ENCODE measurements at regions not wholly inside any gene's neighbourhood (a gene's known extent, or its start where the extent isn't known, plus 50 kb on each side); places are given as distances from the start of the nearest gene placed in this dataset.

- intact Hi-C loops (cut with micrococcal nuclease), result no loop called here
- no peak overlapping the region for H3K4me3 Mint-ChIP-seq
- no peaks in the 10 kb centered on the region for H3K4me1 ChIP-seq (ENCODE audit: control insufficient read depth, insufficient read depth, low read length)
- no peaks in the 10 kb centered on the region for H3K27me3 ChIP-seq (ENCODE audit: control insufficient read depth, insufficient read depth, low read length)
- no peaks in the 10 kb centered on the region for H3K36me3 ChIP-seq (ENCODE audit: control insufficient read depth, insufficient read depth, low read length)
- peaks cover 21 to 58% of the 10 kb centered on the region in 2 donors for H3K27me3 Mint-ChIP-seq (ENCODE audit: low read depth in 2 of 2)
- H3K27ac Mint-ChIP-seq, result no peak overlapping the region
- H3K9me3 ChIP-seq (ENCODE audit: control insufficient read depth, insufficient read depth, low read length), result peaks cover 3% of the 10 kb centered on the region
- TF ChIP-seq CTCF (IDR thresholded peaks at IDR 0.05), result no peak
- no peaks in the 10 kb centered on the region for H3K36me3 Mint-ChIP-seq
- no peak overlapping the region for H3K27ac ChIP-seq (ENCODE audit: low read length)
- WGBS (ENCODE audit: insufficient coverage), result 70% methylated on average over 9 of the region's 11 CpGs
- no peak overlapping the region for H3K4me3 ChIP-seq (ENCODE audit: low read length)
- H3K4me1 Mint-ChIP-seq, result no peaks in the 10 kb centered on the region
- DNase-seq, result no peak
- no peak for ATAC-seq
- H3K9me3 Mint-ChIP-seq, result peaks cover 0 to 2% of the 10 kb centered on the region in 2 donors
Measured at GRCh38 chr11:116533186-116533825, 239.5 kb downstream of the BUD13 start.

GRCh38 chr11:116532066-116532465 is 240.7 kb downstream of the BUD13 start:
- 79% methylated on average over 8 of the region's 8 CpGs for WGBS (ENCODE audit: insufficient coverage)
- H3K27me3 ChIP-seq (ENCODE audit: control insufficient read depth, insufficient read depth, low read length), result no peaks in the 10 kb centered on the region
- no peaks in the 10 kb centered on the region for H3K36me3 Mint-ChIP-seq
- H3K9me3 Mint-ChIP-seq, result peaks cover 0 to 2% of the 10 kb centered on the region in 2 donors
- no peak overlapping the region for H3K27ac Mint-ChIP-seq
- TF ChIP-seq CTCF (IDR thresholded peaks at IDR 0.05), result no peak
- intact Hi-C loops (cut with micrococcal nuclease), result no loop called here
- no peak overlapping the region for H3K4me3 Mint-ChIP-seq
- peaks cover 3% of the 10 kb centered on the region for H3K9me3 ChIP-seq (ENCODE audit: control insufficient read depth, insufficient read depth, low read length)
- H3K4me1 Mint-ChIP-seq, result no peaks in the 10 kb centered on the region
- no peak for DNase-seq
- ATAC-seq, result no peak
- no peaks in the 10 kb centered on the region for H3K36me3 ChIP-seq (ENCODE audit: control insufficient read depth, insufficient read depth, low read length)
- peaks cover 21 to 54% of the 10 kb centered on the region in 2 donors for H3K27me3 Mint-ChIP-seq (ENCODE audit: low read depth in 2 of 2)
- no peaks in the 10 kb centered on the region for H3K4me1 ChIP-seq (ENCODE audit: control insufficient read depth, insufficient read depth, low read length)
- H3K27ac ChIP-seq (ENCODE audit: low read length), result no peak overlapping the region
- no peak overlapping the region for H3K4me3 ChIP-seq (ENCODE audit: low read length)

GRCh38 chr11:116530705-116531104 is 242.1 kb downstream of the BUD13 start:
- 93% methylated on average over 2 of the region's 2 CpGs for WGBS (ENCODE audit: insufficient coverage)
- no peaks in the 10 kb centered on the region for H3K27me3 ChIP-seq (ENCODE audit: control insufficient read depth, insufficient read depth, low read length)
- Mint-ChIP-seq H3K4me3 (no peak overlapping the region), H3K27me3 (ENCODE audit: low read depth in 2 of 2) (peaks cover 17 to 54% of the 10 kb centered on the region in 2 donors), H3K27ac (no peak overlapping the region), H3K4me1 (no peaks in the 10 kb centered on the region), H3K9me3 (peaks cover 0 to 2% of the 10 kb centered on the region in 2 donors), H3K36me3 (no peaks in the 10 kb centered on the region)
- TF ChIP-seq CTCF (IDR thresholded peaks at IDR 0.05), result no peak
- intact Hi-C loops (cut with micrococcal nuclease), result no loop called here
- ATAC-seq, result no peak
- H3K27ac ChIP-seq (ENCODE audit: low read length), result no peak overlapping the region
- no peaks in the 10 kb centered on the region for H3K4me1 ChIP-seq (ENCODE audit: control insufficient read depth, insufficient read depth, low read length)
- no peaks in the 10 kb centered on the region for H3K36me3 ChIP-seq (ENCODE audit: control insufficient read depth, insufficient read depth, low read length)
- peaks cover 3% of the 10 kb centered on the region for H3K9me3 ChIP-seq (ENCODE audit: control insufficient read depth, insufficient read depth, low read length)
- no peak for DNase-seq
- no peak overlapping the region for H3K4me3 ChIP-seq (ENCODE audit: low read length)

- no peaks in the 10 kb centered on the region for H3K36me3 Mint-ChIP-seq
- H3K4me1 Mint-ChIP-seq, result no peaks in the 10 kb centered on the region
- TF ChIP-seq CTCF (IDR thresholded peaks at IDR 0.05), result no peak
- H3K4me3 ChIP-seq (ENCODE audit: low read length), result no peak overlapping the region
- H3K27ac ChIP-seq (ENCODE audit: low read length), result no peak overlapping the region
- H3K27me3 ChIP-seq (ENCODE audit: control insufficient read depth, insufficient read depth, low read length), result no peaks in the 10 kb centered on the region
- no peak overlapping the region for H3K27ac Mint-ChIP-seq
- intact Hi-C loops (cut with micrococcal nuclease), result no loop called here
- H3K4me3 Mint-ChIP-seq, result no peak overlapping the region
- H3K27me3 Mint-ChIP-seq (ENCODE audit: low read depth in 2 of 2), result peaks cover 15 to 49% of the 10 kb centered on the region in 2 donors
- 71% methylated on average over 3 of the region's 4 CpGs for WGBS (ENCODE audit: insufficient coverage)
- ATAC-seq (no peak), DNase-seq (no peak)
- peaks cover 3% of the 10 kb centered on the region for H3K9me3 ChIP-seq (ENCODE audit: control insufficient read depth, insufficient read depth, low read length)
- H3K36me3 ChIP-seq (ENCODE audit: control insufficient read depth, insufficient read depth, low read length), result no peaks in the 10 kb centered on the region
- H3K9me3 Mint-ChIP-seq, result peaks cover 0 to 2% of the 10 kb centered on the region in 2 donors
- H3K4me1 ChIP-seq (ENCODE audit: control insufficient read depth, insufficient read depth, low read length), result no peaks in the 10 kb centered on the region
Measured at GRCh38 chr11:116529271-116529670, 243.5 kb downstream of the BUD13 start.
